GM10248 (cell line): ENCODE measurements at regions not wholly inside any gene's neighbourhood (a gene's known extent, or its start where the extent isn't known, plus 50 kb on each side); places are given as distances from the start of the nearest gene placed in this dataset.
"Not testable (repeated sequence)": the region's sequence is repeated elsewhere in the genome, so short reads cannot be mapped to it uniquely, and the experiment has no call there.

ENCODE experiments used
- CTCF ChIA-PET: fragments of 300-600 bp; sonication (Branson Sonifier 250); formaldehyde crosslinking; extraction: SDS; loops from one replicate; lab custom pipeline; 2021; ENCODE audit warnings: antibody characterized with exemption; lab: Yijun Ruan, JAX
- POLR2A ChIA-PET: fragments of 350-650 bp; sonication (Branson Sonifier 250); formaldehyde crosslinking; extraction: SDS; loops from one replicate; lab custom pipeline; 2020; ENCODE audit warnings: antibody characterized with exemption; lab: Yijun Ruan, JAX
- DNase-seq: peaks from one replicate; pipeline ENCODE4 v3.0.0; 2012; ENCODE audit errors: extremely low spot score
- CTCF ChIP-seq: IDR thresholded peaks from 2 replicates; pipeline ENCODE4 v1.5.1; 2012; ENCODE audit warnings: mild to moderate bottlenecking, low read depth; ENCODE audit errors: extremely low read depth, missing control alignments, control extremely low read depth

GRCh38 chr17:52895272-52895671, 736.8 kb upstream of the CA10 start:
- POLR2A ChIA-PET, result no interaction called here
- no peak for TF ChIP-seq CTCF
- CTCF ChIA-PET, result no interaction called here
- DNase-seq, result no peak

- TF ChIP-seq CTCF, result no peak
- POLR2A ChIA-PET, result no interaction called here
- DNase-seq, result no peak
- CTCF ChIA-PET, result no interaction called here
Measured at GRCh38 chr17:52892334-52892733, 733.8 kb upstream of the CA10 start.

GRCh38 chr17:52885882-52886281, 727.4 kb upstream of the CA10 start:
- no peak for DNase-seq
- ChIA-PET POLR2A (no interaction called here), CTCF (no interaction called here)
- no peak for TF ChIP-seq CTCF

- POLR2A ChIA-PET, CTCF ChIA-PET: not testable (repeated sequence)
Measured at GRCh38 chr17:52883907-52884491, 725.5 kb upstream of the CA10 start.

GRCh38 chr17:52846767-52847166, 688.3 kb upstream of the CA10 start:
- CTCF ChIA-PET, POLR2A ChIA-PET, DNase-seq: not testable (repeated sequence)

More at GRCh38 chr17:52883907-52884491, 725.5 kb upstream of the CA10 start:
- not testable (repeated sequence) for DNase-seq

GRCh38 chr17:52841971-52842370, 683.5 kb upstream of the CA10 start:
- POLR2A ChIA-PET, result no interaction called here
- CTCF ChIA-PET, result interaction anchor here (1.9 kb wide), 1 partner anchor 10 kb away, joined by 7 read pairs; no protein-coding TSS in a partner anchor
- no peak for DNase-seq
- TF ChIP-seq CTCF, result no peak

GRCh38 chr17:52837492-52837891, 679.0 kb upstream of the CA10 start:
- ChIA-PET POLR2A (no interaction called here), CTCF (no interaction called here)
- TF ChIP-seq CTCF, result no peak
- no peak for DNase-seq

GRCh38 chr17:52831536-52831935, 673.0 kb upstream of the CA10 start:
- ChIA-PET POLR2A (no interaction called here), CTCF (interaction anchor here (1.3 to 1.6 kb wide), 2 partner anchors 14 to 37 kb away, joined by 3 read pairs; no protein-coding TSS in a partner anchor)
- TF ChIP-seq CTCF, result no peak
- DNase-seq, result no peak
